PFSK-1 (cell line): ENCODE measurements at regions not wholly inside any gene's neighbourhood (a gene's known extent, or its start where the extent isn't known, plus 50 kb on each side); places are given as distances from the start of the nearest gene placed in this dataset.

Source experiments
- POLR2AphosphoS5 ChIP-seq: IDR thresholded peaks from 2 replicates; pipeline ENCODE4 v1.6.1; 2012; ENCODE audit warnings: low read depth, mild to moderate bottlenecking, control low read depth, low read length, moderate library complexity
- REST ChIP-seq, 2 experiments: IDR thresholded peaks; 2 replicates each; pipeline versions ENCODE4 v1.6.1 to v1.8.0; 2011 to 2012; ENCODE audit warnings: low read depth in 2 of 2, low read length in 2 of 2, control low read depth in 1 of 2, inconsistent platforms in 1 of 2, mild to moderate bottlenecking in 1 of 2, moderate library complexity in 1 of 2; ENCODE audit not compliant: insufficient read depth in 1 of 2
- SIN3A ChIP-seq: IDR thresholded peaks from 2 replicates; pipeline ENCODE4 v1.6.1; 2012; ENCODE audit warnings: mild to moderate bottlenecking, low read length, moderate library complexity, borderline replicate concordance; ENCODE audit not compliant: insufficient read depth
- TAF1 ChIP-seq: IDR thresholded peaks from 2 replicates; pipeline ENCODE4 v1.6.1; 2012; ENCODE audit warnings: low read length, control low read depth, borderline replicate concordance; ENCODE audit not compliant: insufficient read depth

DNA sequence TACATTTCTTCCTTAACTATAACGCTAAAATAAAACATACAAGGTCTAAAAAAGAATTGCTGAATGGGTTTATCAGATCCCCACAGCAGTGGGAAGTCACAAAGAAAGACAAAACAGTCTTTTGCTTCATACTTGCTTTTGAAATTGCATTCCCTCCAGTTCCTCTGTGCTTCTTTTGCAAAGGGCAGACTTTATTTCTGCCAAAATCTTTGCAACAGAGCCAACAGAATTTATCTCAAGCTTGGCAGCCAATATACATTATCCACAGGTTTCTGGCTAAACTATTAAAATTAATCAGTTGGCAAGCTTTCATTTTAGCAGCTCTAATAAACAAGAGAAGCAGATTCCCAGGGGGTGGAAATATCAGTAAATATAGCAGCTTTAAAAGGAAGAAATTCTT lies 378.9 kb upstream of the CA10 start:
- TF ChIP-seq REST (IDR thresholded peaks at IDR 0.05; ENCODE audit: insufficient read depth in 1 of 2, low read depth in 2 of 2, low read length in 2 of 2) (no peak), POLR2AphosphoS5 (no peak), TAF1 (no peak), SIN3A (no peak)
